Fibroblast of skin of scalp (primary cell): ENCODE measurements at regions not wholly inside any gene's neighbourhood (a gene's known extent, or its start where the extent isn't known, plus 50 kb on each side); places are given as distances from the start of the nearest gene placed in this dataset.

Experiments
- DNase-seq: peaks from one replicate; pipeline ENCODE4 v3.0.0-alpha.2; 2013

GRCh38 chr10:128689667-128690066 is 563.4 kb upstream of the MKI67 start:
- DNase-seq, result no peak

GRCh38 chr10:128693493-128694131 is 567.4 kb upstream of the MKI67 start:
- DNase-seq, result no peak

DNA sequence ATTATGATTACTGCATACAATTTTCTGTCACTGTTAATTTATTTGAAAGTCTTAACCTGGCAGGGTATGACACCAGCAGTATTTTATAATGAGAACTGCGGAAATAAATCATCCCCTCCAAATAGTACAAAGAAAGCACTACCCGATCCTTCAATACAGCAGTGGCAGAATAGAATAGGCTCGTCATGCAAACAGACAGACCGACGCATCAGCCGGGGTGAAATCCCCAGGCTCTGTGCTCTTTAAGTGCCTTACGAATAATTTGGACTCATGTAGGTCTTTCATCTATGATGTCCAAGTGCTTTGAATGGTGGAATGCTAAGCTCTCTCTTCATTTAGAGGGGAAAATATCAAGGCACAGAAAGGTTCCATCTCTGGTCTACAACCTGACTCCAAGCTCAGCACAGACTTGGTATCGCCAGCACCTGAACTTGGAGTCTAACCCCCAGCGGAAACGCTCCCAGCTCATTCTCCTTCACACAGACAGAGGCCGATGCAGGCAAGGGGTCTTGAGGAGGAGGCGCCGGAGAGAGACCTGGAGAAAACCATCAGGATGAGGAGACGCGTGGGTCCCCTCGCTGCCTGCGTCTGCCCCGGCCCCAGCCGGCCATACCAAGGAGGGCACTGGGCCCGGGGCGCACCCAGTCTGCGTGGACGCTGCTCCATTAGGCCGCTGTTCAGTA is 568.1 kb upstream of the MKI67 start:
- no peak for DNase-seq

- no peak for DNase-seq
Observed at GRCh38 chr10:128694851-128695725, 568.9 kb upstream of the MKI67 start.

GRCh38 chr10:128695931-128696330 is 569.7 kb upstream of the MKI67 start:
- DNase-seq, result no peak

GRCh38 chr10:128697437-128697836 is 571.2 kb upstream of the MKI67 start:
- no peak for DNase-seq

- DNase-seq, result no peak
Observed at GRCh38 chr10:128701381-128701780, 575.2 kb upstream of the MKI67 start.

- DNase-seq, result no peak
Observed at GRCh38 chr10:128701837-128702236, 575.6 kb upstream of the MKI67 start.

DNA sequence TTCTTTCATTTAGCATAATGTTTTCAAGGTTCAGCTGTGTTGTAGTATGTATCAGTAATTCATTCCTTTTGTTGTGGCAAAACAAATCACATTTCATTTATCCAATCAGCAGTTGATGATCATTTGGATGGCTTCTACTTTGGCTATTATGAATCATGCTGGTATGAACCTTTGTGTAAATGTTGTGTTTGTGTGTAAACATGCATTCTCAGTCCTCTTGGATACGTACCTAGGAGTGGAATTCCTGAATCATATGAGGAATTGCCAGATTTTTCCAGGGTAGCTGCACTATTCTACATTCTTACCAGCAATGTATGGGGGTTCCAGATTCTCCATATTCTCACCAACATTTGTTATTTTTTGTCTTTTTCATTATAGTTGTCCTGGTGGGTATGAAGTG is 578.5 kb upstream of the MKI67 start:
- peak; percentile 41 for DNase-seq

GRCh38 chr10:128708182-128708581 is 582.0 kb upstream of the MKI67 start:
- no peak for DNase-seq

GRCh38 chr10:128709686-128710085 is 583.5 kb upstream of the MKI67 start:
- no peak for DNase-seq

GRCh38 chr10:128710098-128710797 is 584.0 kb upstream of the MKI67 start:
- DNase-seq, result no peak

DNA sequence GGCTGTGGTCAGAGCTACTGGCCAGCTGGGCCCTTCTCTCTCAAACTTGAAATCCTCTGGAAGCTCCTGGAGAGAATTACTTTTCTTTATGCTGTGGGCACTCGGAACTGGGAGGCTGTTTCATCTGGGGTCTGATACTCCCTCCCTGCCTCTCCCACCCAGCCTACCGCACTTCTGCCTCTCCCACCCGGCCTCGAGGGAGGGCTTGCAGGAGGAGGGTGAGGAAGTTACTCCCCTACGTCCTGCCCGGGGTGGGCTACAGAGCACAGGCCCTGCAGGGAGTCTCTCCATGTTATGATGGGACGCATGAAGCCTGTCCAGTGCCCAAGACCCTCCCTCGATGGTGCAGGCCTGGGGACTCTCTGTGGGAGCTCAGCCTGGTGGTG is 584.6 kb upstream of the MKI67 start:
- DNase-seq, result no peak

GRCh38 chr10:128711806-128712205 is 585.6 kb upstream of the MKI67 start:
- DNase-seq, result peak; percentile 56

GRCh38 chr10:128712661-128713400 is 586.6 kb upstream of the MKI67 start:
- DNase-seq, result no peak

DNA sequence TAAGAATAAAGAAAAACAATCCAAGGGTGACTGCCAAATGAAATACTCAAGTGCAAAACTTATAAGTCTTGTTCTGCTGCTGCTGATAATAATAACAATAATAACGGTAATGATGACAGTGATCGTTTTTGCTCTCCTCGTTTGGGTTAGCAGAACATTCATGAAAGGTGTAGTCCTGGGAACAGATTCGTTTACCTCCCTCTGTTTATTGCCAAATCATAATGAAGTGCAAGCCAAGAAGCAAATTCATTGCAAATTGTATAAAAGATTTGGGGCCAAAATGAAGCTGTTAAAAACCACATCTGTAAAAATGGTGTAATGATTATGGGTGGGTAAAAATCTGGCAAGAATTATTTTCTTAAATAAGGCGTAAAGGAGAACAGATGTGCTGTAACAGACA is 587.2 kb upstream of the MKI67 start:
- DNase-seq, result no peak

DNA sequence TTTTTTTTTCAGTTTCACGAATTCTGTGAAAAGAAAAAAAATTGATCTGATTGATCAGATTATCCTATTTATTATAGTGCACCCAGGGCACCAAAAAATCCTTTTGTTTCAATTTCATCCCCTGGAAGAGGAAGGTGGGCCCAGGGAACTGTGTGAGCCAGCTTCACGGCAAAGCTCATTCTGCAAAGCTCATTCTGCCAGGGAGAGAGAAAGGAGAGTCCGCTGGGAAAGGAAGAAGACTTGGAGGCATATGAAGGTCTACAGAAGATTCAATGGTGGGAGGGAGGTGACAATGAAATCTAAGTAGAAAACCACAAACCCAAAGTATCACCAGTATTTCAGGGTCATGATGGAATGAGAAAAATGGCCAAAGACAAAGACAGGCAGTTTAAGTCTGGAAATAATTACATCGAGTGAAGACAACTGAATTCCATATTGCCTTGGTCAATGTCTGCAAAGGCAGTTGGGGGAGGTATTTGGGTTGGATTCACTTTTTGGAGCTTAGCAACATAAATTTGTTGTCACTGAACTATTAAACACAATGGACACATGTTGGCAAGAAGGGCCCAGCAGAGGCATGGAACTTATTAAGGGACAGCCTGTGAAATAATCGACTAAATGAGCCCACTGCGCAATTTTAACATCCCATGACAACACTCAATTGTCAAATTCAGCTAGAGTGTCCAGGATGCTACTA is 587.8 kb upstream of the MKI67 start:
- DNase-seq, result peak; percentile 89

GRCh38 chr10:128714644-128715415 is 588.6 kb upstream of the MKI67 start:
- no peak for DNase-seq

GRCh38 chr10:128716181-128716580 is 590.0 kb upstream of the MKI67 start:
- DNase-seq, result no peak

DNA sequence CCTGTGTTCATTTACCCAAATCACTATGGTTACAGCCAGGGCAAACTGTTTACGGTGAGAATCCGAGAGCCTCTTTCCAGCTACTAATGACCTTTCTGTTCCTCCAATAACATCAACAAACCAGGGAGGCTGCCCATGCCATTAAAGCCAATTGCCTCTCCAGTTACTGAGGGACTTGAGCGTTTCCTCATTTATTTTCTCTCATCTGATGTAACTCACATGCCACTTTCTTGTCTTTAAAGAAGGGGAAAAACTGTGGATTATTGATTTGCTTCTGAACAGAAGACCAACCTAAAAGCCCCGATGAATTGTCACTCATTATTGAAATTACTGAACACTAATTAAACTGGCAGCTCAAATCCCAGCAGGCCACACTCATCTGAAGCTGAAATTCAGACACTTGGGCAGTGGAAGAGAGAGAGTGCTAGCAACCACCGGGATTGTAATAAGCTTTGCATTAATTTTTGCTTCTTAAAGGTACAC is 595.8 kb upstream of the MKI67 start:
- no peak for DNase-seq

- no peak for DNase-seq
Observed at GRCh38 chr10:128722947-128723346, 596.7 kb upstream of the MKI67 start.
